Liver (tissue), 7 donors: ENCODE measurements at regions not wholly inside any gene's neighbourhood (a gene's known extent, or its start where the extent isn't known, plus 50 kb on each side); places are given as distances from the start of the nearest gene placed in this dataset.

Experiments used
- DNase-seq: peaks from one replicate; pipeline ENCODE4 v3.0.0-alpha.2; 2017; ENCODE audit warnings: low spot score
- H3K27ac ChIP-seq, 2 donors: one replicate each; pipeline ENCODE4 v1.7.0; 2013; ENCODE audit warnings: inconsistent platforms in 2 of 2, low read length in 2 of 2, control low read depth in 1 of 2, low read depth in 1 of 2, mild to moderate bottlenecking in 1 of 2
- H3K27me3 ChIP-seq, 4 donors: one replicate each; pipeline versions ENCODE4 v1.6.1 to v1.7.0; 2013; ENCODE audit warnings: low read length in 3 of 4, inconsistent platforms in 1 of 4, mild to moderate bottlenecking in 1 of 4, moderate library complexity in 1 of 4; ENCODE audit not compliant: control insufficient read depth in 4 of 4, insufficient read depth in 4 of 4
- H3K36me3 ChIP-seq, 4 donors: one replicate each; pipeline versions ENCODE4 v1.6.1 to v1.7.0; 2013; ENCODE audit warnings: low read length in 3 of 4, mild to moderate bottlenecking in 3 of 4, low read depth in 1 of 4, moderate library complexity in 1 of 4; ENCODE audit not compliant: control insufficient read depth in 4 of 4, insufficient read depth in 3 of 4
- H3K4me1 ChIP-seq, 4 donors: one replicate each; pipeline versions ENCODE4 v1.6.1 to v1.7.0; 2013; ENCODE audit warnings: low read length in 3 of 4, mild to moderate bottlenecking in 3 of 4, moderate library complexity in 1 of 4; ENCODE audit not compliant: control insufficient read depth in 4 of 4, insufficient read depth in 4 of 4
- H3K4me3 ChIP-seq, 3 donors: one replicate each; pipeline versions ENCODE4 v1.6.1 to v1.7.0; 2013; ENCODE audit warnings: low read length in 3 of 3, control low read depth in 1 of 3, low read depth in 1 of 3, mild to moderate bottlenecking in 1 of 3
- H3K9ac ChIP-seq, 2 donors: one replicate each; pipeline ENCODE4 v1.7.0; 2013; ENCODE audit warnings: low read length in 2 of 2, mild to moderate bottlenecking in 2 of 2, moderate library complexity in 2 of 2, control low read depth in 1 of 2, low read depth in 1 of 2
- H3K9me3 ChIP-seq, 4 donors: one replicate each; pipeline versions ENCODE4 v1.6.1 to v1.7.0; 2013; ENCODE audit warnings: low read length in 3 of 4; ENCODE audit not compliant: control insufficient read depth in 4 of 4
- EGR1 ChIP-seq, 2 donors: IDR thresholded peaks; 2 replicates each; pipeline ENCODE4 v1.6.1; 2016 to 2018; ENCODE audit warnings: antibody characterized with exemption in 2 of 2, low read depth in 2 of 2
- FOXA1 ChIP-seq: IDR thresholded peaks from 2 replicates; pipeline ENCODE4 v1.6.1; 2016; ENCODE audit warnings: antibody characterized with exemption
- FOXA2 ChIP-seq: IDR thresholded peaks from 2 replicates; pipeline ENCODE4 v1.6.1; 2016; ENCODE audit warnings: antibody characterized with exemption
- GABPA ChIP-seq, 2 donors: IDR thresholded peaks in 1 of 2; conservative IDR thresholded peaks in 1 of 2; 2 replicates each; pipeline ENCODE4 v1.6.1; 2016; ENCODE audit warnings: antibody characterized with exemption in 2 of 2, mild to moderate bottlenecking in 1 of 2, moderate library complexity in 1 of 2
- HNF4A ChIP-seq, 2 donors: conservative IDR thresholded peaks; 2 replicates each; pipeline ENCODE4 v1.6.1; 2016; ENCODE audit warnings: antibody characterized with exemption in 2 of 2, mild to moderate bottlenecking in 2 of 2
- HNF4G ChIP-seq: IDR thresholded peaks from 2 replicates; pipeline ENCODE4 v1.6.1; 2016; ENCODE audit warnings: antibody characterized with exemption
- NR2F2 ChIP-seq: IDR thresholded peaks from 2 replicates; pipeline ENCODE4 v1.6.1; 2016; ENCODE audit warnings: antibody characterized with exemption
- RAD21 ChIP-seq, 2 donors: IDR thresholded peaks; 2 replicates each; pipeline ENCODE4 v1.6.1; 2016; ENCODE audit warnings: antibody characterized with exemption in 2 of 2, mild to moderate bottlenecking in 2 of 2
- RXRA ChIP-seq, 2 donors: IDR thresholded peaks; 2 replicates each; pipeline ENCODE4 v1.6.1; 2017 to 2018; ENCODE audit warnings: antibody characterized with exemption in 2 of 2, mild to moderate bottlenecking in 1 of 2
- YY1 ChIP-seq: IDR thresholded peaks from 2 replicates; pipeline ENCODE4 v1.6.1; 2016; ENCODE audit warnings: antibody characterized with exemption, mild to moderate bottlenecking
- WGBS: extraction: QIAGEN DNeasy Blood & Tissue Kit; methylation state at CpG from one replicate; pipeline ENCODE4 v1.1.7; 2013; 5-methylcytosine and 5-hydroxymethylcytosine counted together
- TF ChIP-seq, protein P1 (sequence below): IDR thresholded peaks from 2 replicates; pipeline ENCODE4 v1.6.1; 2016; ENCODE audit warnings: antibody characterized with exemption
- TF ChIP-seq, protein P2 (sequence below): IDR thresholded peaks from 2 replicates; pipeline ENCODE4 v1.6.1; 2016; ENCODE audit warnings: antibody characterized with exemption
- TF ChIP-seq, protein P3 (sequence below): IDR thresholded peaks from 2 replicates; pipeline ENCODE4 v1.6.1; 2016; ENCODE audit warnings: antibody characterized with exemption, mild to moderate bottlenecking
- TF ChIP-seq, protein P4 (sequence below): IDR thresholded peaks from 2 replicates; pipeline ENCODE4 v1.6.1; 2016; ENCODE audit warnings: antibody characterized with exemption
- donor health status: healthy.
- donor health status: healthy.
- donor health status: healthy.
- donor health status: healthy.

DNA sequence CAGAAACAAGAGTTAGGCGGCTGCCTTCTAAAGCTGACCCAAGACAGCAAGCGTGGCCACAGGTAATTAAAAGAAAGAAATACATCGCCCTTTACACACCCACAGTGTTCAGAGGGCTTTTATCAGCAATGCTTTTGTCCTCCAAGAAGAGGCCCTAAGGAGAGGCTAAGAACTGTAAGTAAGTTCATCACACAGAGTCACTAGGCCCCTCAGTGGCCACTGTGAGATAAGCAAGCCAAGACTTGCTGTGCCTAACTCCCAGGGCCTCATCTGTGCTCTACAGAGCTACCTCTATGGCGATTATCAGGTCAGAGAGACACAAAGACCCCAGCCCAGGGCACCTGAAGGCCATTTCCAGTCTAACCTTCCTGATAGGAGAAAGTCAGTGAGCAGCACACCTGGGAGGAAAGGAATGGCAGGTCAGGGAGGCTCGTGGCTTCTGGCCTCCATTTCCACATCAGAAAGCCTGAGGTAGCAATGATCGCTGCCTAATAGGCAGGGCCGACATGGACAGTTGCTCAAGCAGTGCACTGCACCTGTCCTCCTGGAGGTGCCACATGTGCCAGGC lies 545.2 kb upstream of the CDH11 start:
- Histone ChIP-seq H3K27me3 (peaks cover 0 to 1% (median 0%) of the 10 kb centered on the region in 4 donors), H3K9me3 (no peaks in the 10 kb centered on the region), H3K36me3 (no peaks in the 10 kb centered on the region), H3K9ac (no peak overlapping the region), H3K4me3 (no peak overlapping the region), H3K4me1 (no peaks in the 10 kb centered on the region), H3K27ac (no peak overlapping the region)
- no peak for TF ChIP-seq RXRA (IDR thresholded peaks at IDR 0.05)
- 79% methylated on average over 7 of the region's 7 CpGs for WGBS
- no peak for DNase-seq

DNA sequence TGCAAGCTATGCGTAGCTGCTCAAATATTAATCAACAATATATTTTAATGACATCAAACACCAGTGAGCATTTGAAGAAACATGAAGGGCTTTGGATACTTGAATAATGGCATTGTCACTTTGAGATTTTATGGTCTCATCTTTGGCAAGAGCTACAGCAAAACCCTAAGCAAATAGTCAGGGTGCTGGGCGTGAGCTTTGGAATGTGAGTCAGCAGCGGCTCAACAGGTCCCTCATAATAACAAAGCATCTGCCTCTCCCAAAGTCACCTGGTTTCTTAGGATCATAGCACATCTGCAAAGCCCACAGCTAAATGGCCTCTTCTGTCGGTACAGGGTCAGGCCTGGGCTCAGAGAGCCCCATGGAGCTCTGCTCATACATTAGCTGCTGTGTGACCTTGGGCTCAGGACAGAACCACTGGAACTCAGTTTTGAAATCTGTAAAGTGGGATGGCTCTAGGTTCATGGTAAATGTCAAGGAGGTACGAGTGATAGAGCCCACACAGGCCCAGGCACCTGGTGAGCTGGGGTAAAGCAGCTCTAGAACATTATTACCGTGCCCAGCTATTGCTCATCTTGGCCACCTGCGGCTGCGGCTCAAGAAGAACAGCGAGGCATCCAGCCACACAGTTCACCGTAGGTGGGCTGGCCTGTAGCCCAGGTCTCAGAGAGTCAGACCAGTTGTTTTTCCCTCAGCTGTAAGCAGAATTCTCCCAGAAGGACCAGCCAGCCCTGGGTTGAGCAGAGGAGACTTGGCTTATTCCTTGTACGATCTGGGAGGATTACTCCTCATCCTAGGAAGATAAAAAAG lies 544.5 kb upstream of the CDH11 start:
- Histone ChIP-seq H3K27me3 (peaks cover 0 to 1% (median 0%) of the 10 kb centered on the region in 4 donors), H3K9ac (no peak overlapping the region), H3K4me1 (no peaks in the 10 kb centered on the region), H3K9me3 (no peaks in the 10 kb centered on the region), H3K36me3 (no peaks in the 10 kb centered on the region), H3K4me3 (no peak overlapping the region), H3K27ac (no peak overlapping the region)
- no peak for DNase-seq
- TF ChIP-seq FOXA1 = no peak
- TF ChIP-seq, protein P1, sequence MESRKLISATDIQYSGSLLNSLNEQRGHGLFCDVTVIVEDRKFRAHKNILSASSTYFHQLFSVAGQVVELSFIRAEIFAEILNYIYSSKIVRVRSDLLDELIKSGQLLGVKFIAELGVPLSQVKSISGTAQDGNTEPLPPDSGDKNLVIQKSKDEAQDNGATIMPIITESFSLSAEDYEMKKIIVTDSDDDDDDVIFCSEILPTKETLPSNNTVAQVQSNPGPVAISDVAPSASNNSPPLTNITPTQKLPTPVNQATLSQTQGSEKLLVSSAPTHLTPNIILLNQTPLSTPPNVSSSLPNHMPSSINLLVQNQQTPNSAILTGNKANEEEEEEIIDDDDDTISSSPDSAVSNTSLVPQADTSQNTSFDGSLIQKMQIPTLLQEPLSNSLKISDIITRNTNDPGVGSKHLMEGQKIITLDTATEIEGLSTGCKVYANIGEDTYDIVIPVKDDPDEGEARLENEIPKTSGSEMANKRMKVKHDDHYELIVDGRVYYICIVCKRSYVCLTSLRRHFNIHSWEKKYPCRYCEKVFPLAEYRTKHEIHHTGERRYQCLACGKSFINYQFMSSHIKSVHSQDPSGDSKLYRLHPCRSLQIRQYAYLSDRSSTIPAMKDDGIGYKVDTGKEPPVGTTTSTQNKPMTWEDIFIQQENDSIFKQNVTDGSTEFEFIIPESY = no peak
- no peak for TF ChIP-seq RXRA (IDR thresholded peaks at IDR 0.05)
- no peak for TF ChIP-seq NR2F2
- TF ChIP-seq RAD21 (IDR thresholded peaks at IDR 0.05) = no peak
- TF ChIP-seq HNF4G = no peak
- TF ChIP-seq, protein P2, sequence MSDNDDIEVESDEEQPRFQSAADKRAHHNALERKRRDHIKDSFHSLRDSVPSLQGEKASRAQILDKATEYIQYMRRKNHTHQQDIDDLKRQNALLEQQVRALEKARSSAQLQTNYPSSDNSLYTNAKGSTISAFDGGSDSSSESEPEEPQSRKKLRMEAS = no peak
- TF ChIP-seq GABPA (IDR thresholded peaks at IDR 0.05 in 1 of 2, conservative IDR thresholded peaks at IDR 0.05 in 1 of 2) = no peak
- no peak for TF ChIP-seq EGR1 (IDR thresholded peaks at IDR 0.05; ENCODE audit: low read depth in 2 of 2)
- TF ChIP-seq, protein P3, sequence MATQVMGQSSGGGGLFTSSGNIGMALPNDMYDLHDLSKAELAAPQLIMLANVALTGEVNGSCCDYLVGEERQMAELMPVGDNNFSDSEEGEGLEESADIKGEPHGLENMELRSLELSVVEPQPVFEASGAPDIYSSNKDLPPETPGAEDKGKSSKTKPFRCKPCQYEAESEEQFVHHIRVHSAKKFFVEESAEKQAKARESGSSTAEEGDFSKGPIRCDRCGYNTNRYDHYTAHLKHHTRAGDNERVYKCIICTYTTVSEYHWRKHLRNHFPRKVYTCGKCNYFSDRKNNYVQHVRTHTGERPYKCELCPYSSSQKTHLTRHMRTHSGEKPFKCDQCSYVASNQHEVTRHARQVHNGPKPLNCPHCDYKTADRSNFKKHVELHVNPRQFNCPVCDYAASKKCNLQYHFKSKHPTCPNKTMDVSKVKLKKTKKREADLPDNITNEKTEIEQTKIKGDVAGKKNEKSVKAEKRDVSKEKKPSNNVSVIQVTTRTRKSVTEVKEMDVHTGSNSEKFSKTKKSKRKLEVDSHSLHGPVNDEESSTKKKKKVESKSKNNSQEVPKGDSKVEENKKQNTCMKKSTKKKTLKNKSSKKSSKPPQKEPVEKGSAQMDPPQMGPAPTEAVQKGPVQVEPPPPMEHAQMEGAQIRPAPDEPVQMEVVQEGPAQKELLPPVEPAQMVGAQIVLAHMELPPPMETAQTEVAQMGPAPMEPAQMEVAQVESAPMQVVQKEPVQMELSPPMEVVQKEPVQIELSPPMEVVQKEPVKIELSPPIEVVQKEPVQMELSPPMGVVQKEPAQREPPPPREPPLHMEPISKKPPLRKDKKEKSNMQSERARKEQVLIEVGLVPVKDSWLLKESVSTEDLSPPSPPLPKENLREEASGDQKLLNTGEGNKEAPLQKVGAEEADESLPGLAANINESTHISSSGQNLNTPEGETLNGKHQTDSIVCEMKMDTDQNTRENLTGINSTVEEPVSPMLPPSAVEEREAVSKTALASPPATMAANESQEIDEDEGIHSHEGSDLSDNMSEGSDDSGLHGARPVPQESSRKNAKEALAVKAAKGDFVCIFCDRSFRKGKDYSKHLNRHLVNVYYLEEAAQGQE = no peak
- 76% methylated on average over 11 of the region's 11 CpGs for WGBS

DNA sequence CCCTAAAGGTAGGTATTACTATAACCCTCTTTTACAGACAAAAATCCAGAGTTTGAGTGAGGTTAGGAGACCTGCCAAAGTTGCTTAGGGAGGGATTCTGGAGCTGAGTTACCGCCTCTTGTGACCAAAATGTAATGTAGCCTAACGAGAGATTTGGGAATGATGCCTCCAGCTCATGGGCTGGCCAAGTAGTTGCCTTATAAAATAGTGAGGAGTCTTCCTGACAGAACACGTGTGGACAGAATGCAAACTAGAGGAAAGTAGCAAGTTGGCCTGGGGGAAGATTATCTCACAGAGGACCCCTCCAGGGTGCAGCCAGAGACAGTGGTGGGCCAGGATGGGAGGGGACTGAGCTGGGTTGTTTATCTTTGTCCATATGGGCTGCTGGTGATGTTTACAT lies 543.7 kb upstream of the CDH11 start:
- Histone ChIP-seq H3K9me3 (no peaks in the 10 kb centered on the region), H3K9ac (no peak overlapping the region), H3K27me3 (peaks cover 0 to 1% (median 0%) of the 10 kb centered on the region in 4 donors), H3K4me3 (no peak overlapping the region), H3K36me3 (no peaks in the 10 kb centered on the region), H3K27ac (no peak overlapping the region), H3K4me1 (no peaks in the 10 kb centered on the region)
- TF ChIP-seq, protein P3 = no peak
- TF ChIP-seq HNF4A (conservative IDR thresholded peaks at IDR 0.05) = no peak
- TF ChIP-seq FOXA2 = no peak
- TF ChIP-seq NR2F2 = no peak
- no peak for TF ChIP-seq RAD21 (IDR thresholded peaks at IDR 0.05)
- TF ChIP-seq YY1 = no peak
- TF ChIP-seq, protein P2 = no peak
- TF ChIP-seq, protein P4, sequence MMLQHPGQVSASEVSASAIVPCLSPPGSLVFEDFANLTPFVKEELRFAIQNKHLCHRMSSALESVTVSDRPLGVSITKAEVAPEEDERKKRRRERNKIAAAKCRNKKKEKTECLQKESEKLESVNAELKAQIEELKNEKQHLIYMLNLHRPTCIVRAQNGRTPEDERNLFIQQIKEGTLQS = no peak
- TF ChIP-seq EGR1 (IDR thresholded peaks at IDR 0.05; ENCODE audit: low read depth in 2 of 2) = no peak
- no peak for TF ChIP-seq GABPA (IDR thresholded peaks at IDR 0.05 in 1 of 2, conservative IDR thresholded peaks at IDR 0.05 in 1 of 2)
- WGBS = 51% methylated on average over 3 of the region's 3 CpGs
- no peak for DNase-seq
